HG02973 (cell line): ENCODE measurements at regions not wholly inside any gene's neighbourhood (a gene's known extent, or its start where the extent isn't known, plus 50 kb on each side); places are given as distances from the start of the nearest gene placed in this dataset.

Experiments used
- ATAC-seq: cut with Tn5 transposase; IDR thresholded peaks from one replicate; pipeline ENCODE4 v1.9.1; 2021; ENCODE audit warnings: moderate library complexity; ENCODE audit not compliant: unreplicated experiment

GRCh38 chr9:87818308-87818707, 64.4 kb upstream of the SPATA31E1 start:
- ATAC-seq, result no peak

DNA sequence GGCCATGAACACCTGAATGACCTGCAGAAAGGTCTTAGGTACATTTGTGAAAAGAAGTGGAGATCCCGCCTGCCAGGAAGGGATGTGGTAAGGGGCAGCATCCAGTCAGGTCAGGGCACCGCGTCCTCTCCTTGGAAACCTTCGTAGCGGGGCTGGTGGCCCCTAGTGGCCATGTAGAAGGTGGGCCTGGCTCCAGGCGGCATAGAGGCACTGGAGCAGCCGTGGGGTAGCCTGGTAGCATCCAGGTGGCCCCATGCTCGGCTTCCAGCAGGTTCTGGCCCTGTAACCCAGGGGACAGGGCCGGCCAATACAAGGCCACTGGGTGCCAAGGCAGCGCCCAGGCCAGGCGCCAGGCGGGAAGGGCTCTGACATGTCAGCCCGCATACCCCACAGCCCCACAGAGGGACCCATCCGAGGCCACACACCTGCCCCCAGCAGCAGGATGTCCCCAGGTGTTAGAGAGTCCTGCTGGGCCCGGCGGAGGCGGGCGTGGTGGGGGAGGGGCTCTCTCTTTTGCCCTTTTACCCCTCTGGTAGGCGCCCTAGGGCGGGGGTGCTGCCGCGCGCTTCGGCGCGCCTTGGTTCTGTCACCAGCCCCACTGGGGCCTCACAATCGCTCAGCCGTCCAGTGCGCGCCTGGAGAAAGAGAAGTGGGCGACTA, 58.3 kb upstream of the SPATA31E1 start:
- ATAC-seq, result no peak

DNA sequence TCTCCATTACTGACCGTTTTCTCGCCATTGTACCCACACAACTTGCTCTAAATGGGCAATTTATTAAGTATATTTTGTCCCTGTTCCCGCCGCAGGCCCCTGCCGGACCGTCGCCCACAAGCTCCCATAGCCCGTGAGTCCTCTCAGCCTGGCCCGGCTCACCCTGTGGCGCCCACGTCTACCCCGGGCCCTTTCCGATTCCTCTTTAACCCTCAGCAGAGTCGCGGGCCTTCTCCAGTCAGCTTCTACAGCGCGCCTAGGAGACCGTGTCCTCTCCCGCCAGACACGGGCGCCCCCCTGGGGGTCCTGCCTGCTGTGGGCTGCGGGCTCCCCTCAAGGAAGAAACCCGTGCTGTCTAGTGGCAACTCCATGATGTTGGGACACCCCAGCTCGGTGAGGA, 57.8 kb upstream of the SPATA31E1 start:
- no peak for ATAC-seq

DNA sequence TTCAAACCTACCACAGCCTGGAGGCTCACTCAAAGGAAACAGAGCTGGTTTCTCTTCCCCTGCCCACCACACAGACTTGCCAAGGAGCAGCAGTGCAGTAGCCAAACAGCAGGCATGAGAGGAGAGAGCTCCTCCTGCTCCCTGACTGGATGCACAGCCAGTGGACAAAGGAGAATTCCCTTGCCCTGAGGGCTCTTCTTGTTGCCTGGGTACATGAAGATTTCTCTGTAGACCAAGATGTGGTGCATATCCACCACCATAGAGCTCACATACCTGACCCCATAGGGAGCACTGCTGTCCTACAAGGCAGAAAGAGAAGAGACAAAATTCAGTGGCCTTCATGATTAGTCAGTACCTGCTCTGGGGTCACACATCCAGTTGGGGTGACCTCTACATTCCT, 56.3 kb upstream of the SPATA31E1 start:
- ATAC-seq, result no peak

- no peak for ATAC-seq
Measured at GRCh38 chr9:87827341-87827740, 55.3 kb upstream of the SPATA31E1 start.

GRCh38 chr9:87829756-87830155, 52.9 kb upstream of the SPATA31E1 start:
- no peak for ATAC-seq

GRCh38 chr9:87830446-87830845, 52.2 kb upstream of the SPATA31E1 start:
- ATAC-seq, result no peak

DNA sequence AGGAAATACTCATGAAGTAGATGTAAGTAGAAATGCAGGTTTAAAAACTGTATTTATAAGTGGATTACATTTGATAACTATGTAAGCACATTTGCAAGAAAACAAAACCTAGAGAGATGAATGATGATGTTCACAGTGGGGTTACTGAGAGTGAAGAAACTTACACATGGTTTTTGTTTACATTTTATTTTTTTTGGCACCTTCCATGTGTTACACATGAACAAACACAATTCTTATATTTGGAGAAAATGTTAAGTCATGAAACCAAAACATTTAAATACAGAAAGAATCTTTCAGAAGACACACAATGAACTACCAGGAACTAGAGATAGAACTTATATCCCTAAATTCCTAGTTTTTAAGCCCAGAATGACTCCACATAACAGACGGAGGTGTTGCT, 51.5 kb upstream of the SPATA31E1 start:
- no peak for ATAC-seq
